ENCODE measurements at regions not wholly inside any gene's neighbourhood (a gene's known extent, or its start where the extent isn't known, plus 50 kb on each side); places are given as distances from the start of the nearest gene placed in this dataset.

GRCh38 chr1:112141301-112141700, 151.8 kb upstream of the KCND3 start:
- TF ChIP-seq CTCF (IDR thresholded peaks at IDR 0.05) (no peak), EZH2 (IDR thresholded peaks at IDR 0.05; ENCODE audit: borderline replicate concordance, insufficient read depth, low read depth, low read length, poor library complexity, severe bottlenecking) (no peak)
